Medulla oblongata (tissue), 1 donor: ENCODE measurements at regions not wholly inside any gene's neighbourhood (a gene's known extent, or its start where the extent isn't known, plus 50 kb on each side); places are given as distances from the start of the nearest gene placed in this dataset.

Experiments
- DNase-seq: peaks from one replicate; pipeline ENCODE4 v3.0.0-alpha.2; 2015; ENCODE audit errors: extremely low spot score

GRCh38 chr17:70868149-70868548 lies 698.8 kb downstream of the KCNJ2 start:
- no peak for DNase-seq

GRCh38 chr17:70869402-70870085 lies 700.2 kb downstream of the KCNJ2 start:
- DNase-seq: no peak

GRCh38 chr17:70871180-70871818 lies 702.0 kb downstream of the KCNJ2 start:
- no peak for DNase-seq

GRCh38 chr17:70872103-70872502 lies 702.8 kb downstream of the KCNJ2 start:
- no peak for DNase-seq

- no peak for DNase-seq
These were observed 706.5 kb downstream of the KCNJ2 start for GRCh38 chr17:70875729-70876310.

- no peak for DNase-seq
These were observed 709.5 kb downstream of the KCNJ2 start for GRCh38 chr17:70878879-70879278.

- DNase-seq: no peak
These were observed 710.1 kb downstream of the KCNJ2 start for GRCh38 chr17:70879401-70879800.

GRCh38 chr17:70881093-70881492 lies 711.8 kb downstream of the KCNJ2 start:
- DNase-seq: no peak

- DNase-seq: no peak
These were observed 713.2 kb downstream of the KCNJ2 start for GRCh38 chr17:70882504-70882903.

GRCh38 chr17:70886648-70887047 lies 717.3 kb downstream of the KCNJ2 start:
- DNase-seq: no peak

GRCh38 chr17:70888324-70888723 lies 719.0 kb downstream of the KCNJ2 start:
- DNase-seq: no peak

GRCh38 chr17:70891306-70891705 lies 722.0 kb downstream of the KCNJ2 start:
- DNase-seq: no peak

- no peak for DNase-seq
These were observed 723.2 kb downstream of the KCNJ2 start for GRCh38 chr17:70892527-70892926.

GRCh38 chr17:70896843-70897242 lies 727.5 kb downstream of the KCNJ2 start:
- no peak for DNase-seq

GRCh38 chr17:70897446-70897845 lies 728.1 kb downstream of the KCNJ2 start:
- no peak for DNase-seq

GRCh38 chr17:70901870-70902269 lies 732.5 kb downstream of the KCNJ2 start:
- no peak for DNase-seq

- DNase-seq: peak; percentile 21
These were observed 736.5 kb downstream of the KCNJ2 start for GRCh38 chr17:70905796-70906195.

- DNase-seq: peak; percentile 6
These were observed 737.5 kb downstream of the KCNJ2 start for GRCh38 chr17:70906808-70907207.

- DNase-seq: no peak
These were observed 743.6 kb downstream of the KCNJ2 start for GRCh38 chr17:70912716-70913485.

- no peak for DNase-seq
These were observed 747.1 kb downstream of the KCNJ2 start for GRCh38 chr17:70916469-70916868.

- no peak for DNase-seq
These were observed 749.9 kb downstream of the KCNJ2 start for GRCh38 chr17:70919241-70919640.

GRCh38 chr17:70920416-70920815 lies 751.1 kb downstream of the KCNJ2 start:
- DNase-seq: no peak
